Hindlimb muscle (tissue), 1 donor: ENCODE measurements at regions not wholly inside any gene's neighbourhood (a gene's known extent, or its start where the extent isn't known, plus 50 kb on each side); places are given as distances from the start of the nearest gene placed in this dataset.

Experiments used
- DNase-seq: peaks from one replicate; pipeline ENCODE4 v3.0.0-alpha.2; 2013

DNA sequence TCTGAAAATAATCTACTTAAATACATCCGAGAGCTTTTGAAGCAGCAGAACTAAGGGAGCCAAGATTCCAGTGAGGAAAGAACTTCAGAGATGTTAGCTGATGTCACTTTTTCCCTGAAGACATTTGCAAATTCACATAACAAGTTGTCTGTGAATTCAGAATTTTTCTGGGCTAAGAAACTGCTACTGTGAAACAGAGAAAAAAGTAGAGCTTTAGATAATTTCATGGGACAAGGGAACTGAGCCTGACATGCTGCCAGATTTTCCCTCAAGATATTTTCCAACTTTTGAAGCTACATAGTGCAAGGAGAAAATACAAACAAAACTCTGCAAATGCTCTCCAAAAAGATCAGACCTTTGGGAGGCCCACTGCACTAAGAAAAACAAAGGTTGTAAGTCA lies 484.2 kb downstream of the ANKRD7 start:
- DNase-seq: peak; percentile 27

DNA sequence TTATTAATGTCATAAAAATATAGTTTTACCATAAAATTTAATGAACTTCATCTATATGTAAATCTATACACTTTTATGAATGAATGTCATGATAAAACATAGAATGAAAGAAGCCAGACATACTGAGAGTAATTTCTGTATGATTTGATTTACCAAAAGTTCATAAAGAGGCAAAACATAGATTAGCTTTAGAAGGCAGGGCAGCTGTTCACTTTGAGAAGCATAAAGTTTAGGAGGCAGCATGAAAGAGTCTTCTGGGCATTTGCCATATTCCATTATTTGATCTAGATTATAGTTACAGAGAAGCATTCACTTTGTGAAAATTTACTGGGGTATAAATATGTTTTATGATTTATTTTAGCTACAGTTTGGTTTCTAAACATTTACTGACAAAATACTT lies 487.2 kb downstream of the ANKRD7 start:
- DNase-seq: no peak

DNA sequence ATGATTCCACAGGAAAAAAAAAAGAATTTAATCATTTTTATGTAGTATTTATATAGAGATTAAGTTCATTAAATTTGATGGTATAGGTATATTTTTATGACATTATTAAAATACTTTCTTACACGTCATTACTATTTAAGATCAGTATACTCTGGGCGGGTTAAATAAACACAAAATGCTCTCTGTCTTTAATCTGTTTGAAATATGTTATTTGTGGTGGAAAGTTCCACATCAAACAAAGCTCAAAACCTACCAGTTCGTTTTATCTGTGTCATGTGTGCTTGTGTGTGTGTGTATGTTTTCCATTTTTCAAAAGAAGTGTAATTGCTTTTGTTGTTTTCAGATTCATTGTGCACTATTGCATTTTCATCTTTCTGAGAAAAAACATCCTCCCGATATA lies 488.5 kb downstream of the ANKRD7 start:
- DNase-seq: no peak

DNA sequence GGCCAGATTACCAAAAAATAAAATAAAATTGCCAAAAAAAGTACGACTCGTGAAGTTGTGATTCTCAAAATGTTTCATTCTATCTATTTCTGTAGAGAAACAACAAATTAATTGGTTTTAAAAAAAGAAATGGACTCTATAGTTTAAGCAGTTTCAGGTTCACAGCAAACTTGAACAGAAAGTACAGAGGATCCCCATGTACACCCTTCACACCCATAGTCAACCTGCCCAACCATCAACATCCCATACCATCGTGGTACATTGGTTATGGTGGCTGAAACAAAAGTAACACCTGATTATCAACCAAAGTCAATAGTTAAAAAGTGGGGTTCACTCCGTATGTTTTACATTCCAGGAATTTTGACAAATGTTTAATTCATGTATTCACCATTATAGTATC lies 496.1 kb downstream of the ANKRD7 start:
- DNase-seq: no peak

DNA sequence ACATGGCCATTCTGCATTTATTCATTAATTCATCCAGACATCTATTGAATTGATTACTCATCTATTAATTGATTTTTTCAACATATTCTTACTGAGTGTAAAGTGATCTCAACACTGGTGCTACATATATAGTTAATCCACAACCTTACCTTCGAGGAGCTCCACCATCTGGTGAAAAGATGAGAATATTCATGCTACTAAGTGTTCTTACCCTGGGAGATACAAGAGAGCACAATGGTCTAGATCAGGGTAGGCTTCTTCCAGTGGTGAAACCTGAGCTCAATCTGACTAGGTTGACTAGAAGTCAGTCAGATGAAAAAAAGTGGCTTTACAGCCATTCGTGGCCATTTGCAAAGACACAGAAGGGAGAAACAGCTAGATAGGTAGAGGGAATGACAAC lies 507.4 kb downstream of the ANKRD7 start:
- no peak for DNase-seq

DNA sequence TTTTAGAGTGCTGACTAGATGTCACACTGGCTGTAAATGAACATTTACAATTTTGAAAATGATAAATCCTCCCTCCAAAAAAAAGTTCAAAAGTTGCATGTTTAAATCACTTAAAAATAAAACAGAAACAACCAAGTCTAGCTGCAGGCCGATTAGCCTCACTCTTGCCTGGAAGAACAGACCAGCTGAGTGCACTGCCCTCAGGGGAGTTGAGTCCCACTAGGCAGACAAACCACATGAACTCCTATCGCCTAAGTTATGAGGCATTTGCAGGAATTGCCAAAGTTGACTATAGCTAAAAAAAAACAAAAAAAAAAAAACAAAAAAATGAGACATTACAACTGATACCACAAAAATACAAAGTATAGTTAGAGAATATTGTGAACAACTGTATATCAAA lies 510.0 kb downstream of the ANKRD7 start:
- DNase-seq: no peak

DNA sequence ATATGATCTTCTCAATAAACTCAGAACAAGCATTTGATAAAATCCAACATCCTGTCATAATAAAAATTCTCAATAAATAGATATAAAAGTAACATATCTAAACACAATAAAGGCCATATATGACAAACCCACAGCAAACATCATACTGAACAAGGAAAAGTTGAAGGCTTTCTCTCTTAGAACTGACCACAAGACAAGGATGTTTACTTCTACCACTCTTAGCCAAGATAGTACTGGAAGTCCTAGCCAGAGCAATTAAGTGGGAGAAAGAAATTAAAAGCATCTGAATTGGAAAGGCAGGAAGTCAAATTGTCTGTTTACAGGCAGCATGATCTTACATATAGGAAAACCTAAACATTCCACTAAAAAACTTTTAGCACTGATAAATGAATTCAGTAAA lies 510.9 kb downstream of the ANKRD7 start:
- DNase-seq: no peak

DNA sequence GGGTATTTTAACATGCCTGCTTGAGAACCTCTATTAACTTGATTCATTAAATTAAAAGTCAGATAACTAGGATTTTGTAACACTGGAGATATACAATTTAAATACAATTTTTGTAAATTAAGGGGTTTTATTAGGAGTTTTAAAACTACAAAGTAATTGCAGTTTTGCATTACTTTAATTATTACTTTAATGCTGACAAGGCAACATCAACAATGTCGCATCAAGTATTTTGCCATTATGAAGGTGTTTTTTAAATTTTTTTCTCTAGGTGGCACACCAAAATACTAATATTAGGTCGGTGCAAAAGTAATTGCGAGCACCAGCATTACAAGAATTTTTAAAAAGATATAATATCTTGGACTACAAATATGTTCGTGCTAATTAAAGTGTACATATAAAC lies 513.4 kb downstream of the ANKRD7 start:
- no peak for DNase-seq

DNA sequence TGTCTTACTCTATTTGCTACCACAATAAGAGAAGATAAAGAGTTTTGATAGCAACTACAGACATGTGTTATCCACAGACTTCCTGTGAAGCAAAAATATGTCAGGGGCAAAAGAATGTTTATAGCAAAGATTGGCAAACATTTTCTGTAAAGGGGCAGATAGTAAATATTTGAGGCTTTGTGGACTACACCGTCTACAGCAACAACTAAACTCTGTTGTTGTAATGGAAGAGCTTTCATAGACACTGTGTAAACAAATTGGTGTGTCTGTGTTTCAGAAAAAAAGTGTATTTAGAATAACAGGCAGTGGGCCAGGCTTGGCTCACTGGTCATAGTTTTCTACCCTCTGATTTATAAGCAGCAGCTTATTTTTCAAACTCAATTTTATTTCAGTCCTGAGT lies 521.4 kb downstream of the ANKRD7 start:
- no peak for DNase-seq

DNA sequence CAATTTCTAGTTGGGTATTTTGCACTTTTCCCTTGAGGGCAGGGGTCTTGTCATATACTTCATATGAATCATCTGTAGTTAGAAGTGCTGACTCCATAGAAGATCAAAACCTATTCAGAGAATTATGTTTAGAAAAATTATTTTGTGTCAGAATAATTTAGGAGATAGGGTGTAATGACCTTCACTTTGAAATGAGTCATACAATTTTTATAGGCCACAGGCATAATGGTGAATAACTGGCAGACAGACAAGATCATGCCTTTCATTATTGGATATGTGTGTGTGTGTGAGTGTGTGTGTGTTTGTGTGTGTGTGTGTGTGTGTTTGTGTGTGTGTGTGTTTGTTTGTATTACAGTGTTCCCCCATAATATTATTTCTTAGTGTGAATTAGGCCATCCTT lies 523.0 kb downstream of the ANKRD7 start:
- DNase-seq: no peak

DNA sequence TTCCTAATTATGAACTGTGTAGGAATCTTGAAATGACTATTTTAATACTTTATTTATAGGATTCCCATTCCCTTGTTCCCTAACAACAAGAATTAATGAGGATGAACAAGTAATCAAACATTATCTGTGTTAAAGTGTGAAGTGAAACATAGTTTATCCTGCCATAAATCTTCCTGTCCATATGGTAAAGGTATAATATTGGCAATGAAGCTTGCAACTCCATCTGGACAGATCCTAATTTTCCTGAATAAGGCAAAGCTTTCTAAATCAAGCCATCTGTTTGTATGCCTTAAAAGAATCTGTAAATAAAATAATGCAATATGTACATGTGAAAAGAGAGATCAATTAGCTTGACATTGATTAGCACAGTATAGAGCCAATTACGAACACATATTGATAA lies 529.0 kb downstream of the ANKRD7 start:
- DNase-seq: no peak

DNA sequence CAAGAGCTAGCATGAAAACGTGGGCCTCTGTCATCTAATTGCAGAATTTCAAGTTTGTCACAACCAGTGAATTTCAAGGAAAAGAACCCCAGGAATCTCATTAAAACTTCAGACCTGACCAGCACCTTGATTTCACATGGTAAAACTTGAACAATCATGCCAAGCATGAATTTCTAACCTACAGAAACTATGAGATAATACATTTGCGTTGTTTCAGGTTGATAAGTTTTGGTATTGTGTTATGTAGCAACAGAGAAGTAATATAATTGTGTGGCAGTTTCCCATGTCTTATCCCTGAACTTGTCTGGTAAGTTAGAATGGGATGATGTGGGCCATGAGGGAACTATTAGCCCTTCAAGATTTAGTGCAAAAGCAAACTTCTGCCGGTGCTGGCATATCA lies 530.1 kb downstream of the ANKRD7 start:
- no peak for DNase-seq

DNA sequence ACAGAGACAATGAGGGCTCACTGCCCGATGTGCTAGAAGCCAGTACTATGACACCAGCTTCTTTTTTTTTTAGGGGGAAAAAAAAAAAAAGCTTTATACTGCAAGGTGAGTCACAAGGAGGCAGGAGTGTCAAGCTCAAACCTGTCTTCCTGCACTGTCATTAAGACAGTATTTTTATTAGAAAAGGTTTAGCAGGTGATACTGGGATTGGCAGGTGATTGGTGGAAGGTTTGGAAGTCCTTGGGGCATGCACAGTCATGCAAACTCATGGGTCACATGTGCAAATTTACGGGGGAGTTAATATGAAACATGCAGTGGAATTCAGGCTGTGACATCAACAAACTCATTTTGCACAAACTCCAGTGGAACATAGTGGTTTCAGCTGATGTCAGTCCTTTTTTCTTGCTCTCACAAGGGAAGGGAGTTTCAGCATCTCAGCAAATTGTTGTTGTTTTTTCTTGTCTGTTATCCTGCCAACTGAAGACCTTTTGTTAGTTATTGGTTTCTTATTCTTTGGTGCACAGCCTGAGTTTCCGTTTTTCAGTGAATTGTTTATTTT lies 530.6 kb downstream of the ANKRD7 start:
- no peak for DNase-seq

DNA sequence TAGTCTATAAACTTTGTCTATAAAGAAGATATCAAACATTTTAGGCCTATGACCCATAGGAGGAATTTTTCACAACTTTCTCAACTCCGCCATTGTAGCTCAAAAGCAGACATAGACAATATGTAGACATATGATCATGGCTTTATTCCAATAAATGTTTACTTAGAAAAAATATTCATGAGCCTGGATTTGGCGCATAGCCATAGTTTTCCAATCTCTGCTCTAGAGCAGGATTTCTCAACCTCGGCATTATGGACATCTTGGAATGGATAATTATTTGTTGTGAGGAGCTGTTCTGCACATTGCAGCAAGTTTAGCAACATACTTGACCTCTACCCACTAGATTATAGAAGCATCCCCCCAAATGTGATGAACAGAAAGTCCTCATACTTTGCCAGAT lies 532.6 kb downstream of the ANKRD7 start:
- no peak for DNase-seq

DNA sequence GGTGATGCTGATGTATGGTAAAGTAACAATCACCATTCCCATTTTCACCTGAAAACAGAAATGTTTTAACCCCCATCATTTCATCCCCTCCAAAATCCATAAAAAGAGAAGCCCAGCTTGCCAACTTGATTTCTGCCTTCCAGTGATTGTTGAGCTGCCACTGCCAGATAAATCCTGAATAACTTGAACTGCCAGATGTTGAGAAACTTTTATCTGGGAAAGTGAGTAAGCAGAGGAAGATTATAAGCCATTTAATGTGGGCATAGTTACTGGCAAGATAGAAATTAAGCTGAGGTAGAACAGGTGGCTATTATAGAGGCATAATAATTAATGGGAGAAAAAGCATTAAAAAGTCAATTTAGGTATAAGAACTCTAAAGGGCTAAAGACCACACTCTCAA lies 534.1 kb downstream of the ANKRD7 start:
- no peak for DNase-seq

DNA sequence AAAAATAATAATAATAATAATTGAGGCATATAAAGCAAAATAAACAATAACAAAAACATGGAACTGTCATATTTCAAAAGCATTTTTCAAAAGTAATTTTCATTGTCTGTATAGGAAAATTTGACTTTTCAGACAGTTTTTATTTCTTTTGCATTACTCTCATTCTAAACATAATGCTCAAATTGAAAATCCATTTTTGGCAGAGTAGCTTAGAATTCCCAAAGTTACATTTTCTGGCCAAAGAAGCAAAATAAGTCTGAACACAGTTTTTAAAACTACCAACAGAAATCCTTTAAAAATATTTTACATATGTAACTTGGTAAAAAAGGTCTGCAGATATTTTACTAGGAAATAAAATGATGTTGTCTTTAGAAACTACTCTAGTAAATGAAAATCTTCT lies 535.4 kb downstream of the ANKRD7 start:
- DNase-seq: peak; percentile 10

DNA sequence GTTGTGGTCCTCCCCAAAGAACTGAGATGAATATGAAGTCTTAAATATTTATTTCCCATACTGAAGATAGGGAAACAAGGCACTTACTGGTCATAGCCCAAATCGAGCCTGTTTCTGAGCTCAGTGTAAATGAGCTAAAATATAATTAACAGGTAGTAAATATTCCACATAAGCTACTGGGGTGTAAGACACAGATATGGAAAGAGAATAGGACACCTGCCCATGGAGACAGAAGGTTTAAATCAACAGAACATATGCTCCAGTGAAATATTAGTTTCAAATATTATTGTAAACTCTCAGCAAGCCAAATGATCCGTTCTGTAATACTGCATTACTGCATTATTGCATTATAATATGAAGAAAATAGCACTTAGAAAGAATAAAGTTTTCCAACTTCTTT lies 537.9 kb downstream of the ANKRD7 start:
- no peak for DNase-seq

DNA sequence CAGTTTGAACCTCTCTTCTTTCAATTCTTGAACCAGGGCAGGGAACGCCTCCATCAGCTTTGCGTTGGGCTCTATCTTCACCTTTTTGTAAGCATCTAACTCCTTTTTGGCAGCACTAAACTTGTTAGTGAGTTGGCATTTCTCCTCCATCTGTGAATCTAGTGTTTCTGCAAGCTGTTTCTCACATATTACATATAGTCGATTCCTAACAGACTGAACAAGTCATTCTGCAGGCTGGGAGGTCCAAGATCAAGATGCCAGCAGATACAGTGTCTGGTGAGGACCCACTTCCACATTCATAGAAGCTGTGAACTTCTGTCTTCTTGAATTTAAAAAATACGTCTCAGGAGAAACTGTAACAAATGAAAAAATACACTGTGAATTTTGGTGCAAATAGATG lies 539.7 kb downstream of the ANKRD7 start:
- no peak for DNase-seq

DNA sequence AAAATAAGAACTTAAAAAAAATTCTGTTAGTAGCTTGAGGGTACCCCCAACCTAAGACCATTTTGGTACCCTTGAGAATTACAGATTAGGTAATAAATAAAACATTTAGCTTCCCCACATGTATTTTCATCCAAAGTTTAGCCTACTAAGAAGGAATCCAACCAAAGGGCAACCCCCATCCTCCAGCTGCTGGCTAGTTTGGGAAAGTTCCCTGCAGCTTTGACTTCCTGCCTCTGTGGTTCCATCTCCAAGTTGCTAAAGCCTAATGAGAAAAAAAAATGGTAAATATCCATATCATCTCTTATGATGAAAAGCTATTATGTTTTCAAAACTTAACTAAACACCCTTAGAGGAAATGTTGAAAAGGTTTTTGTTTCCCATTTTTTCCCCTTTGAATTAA lies 547.2 kb downstream of the ANKRD7 start:
- DNase-seq: no peak

DNA sequence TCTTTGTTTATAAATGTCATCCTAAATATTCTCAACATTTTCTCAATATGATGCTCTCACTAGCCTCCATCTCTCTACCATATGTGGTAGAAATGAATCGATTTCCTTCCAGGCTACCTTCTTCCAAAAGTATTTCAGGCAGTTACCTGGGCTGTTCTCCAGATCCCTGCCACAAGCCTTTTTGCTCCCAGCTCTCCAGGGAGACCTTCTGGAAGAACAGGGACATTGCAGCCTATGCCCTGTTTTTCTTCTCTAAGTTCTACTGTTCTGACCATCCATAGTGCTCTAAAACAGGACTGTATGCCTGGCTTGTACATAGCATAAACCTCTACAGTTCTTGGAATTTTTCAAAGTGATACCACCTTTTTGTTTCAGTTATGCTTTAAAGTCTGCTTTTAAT lies 552.8 kb downstream of the ANKRD7 start:
- no peak for DNase-seq

DNA sequence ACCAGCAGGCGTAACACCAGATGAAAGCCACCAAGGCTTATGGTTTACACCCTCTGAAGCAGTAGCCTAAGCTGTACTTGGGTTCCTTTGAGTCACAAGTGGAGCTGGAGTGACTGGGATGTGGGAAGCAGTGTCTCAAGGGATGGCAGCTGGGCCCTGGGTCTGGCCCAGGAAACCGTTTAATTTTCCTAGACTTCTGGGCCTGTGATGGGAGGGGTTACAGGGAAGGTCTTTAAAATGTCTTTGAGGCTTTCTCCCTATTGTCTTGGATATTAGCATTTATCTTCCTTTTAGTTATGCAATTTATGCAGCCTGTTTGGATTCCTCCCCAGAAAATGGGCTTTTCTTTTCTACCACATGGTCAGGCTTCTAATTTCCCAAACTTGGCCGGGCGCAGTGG lies 568.2 kb downstream of the ANKRD7 start:
- no peak for DNase-seq

DNA sequence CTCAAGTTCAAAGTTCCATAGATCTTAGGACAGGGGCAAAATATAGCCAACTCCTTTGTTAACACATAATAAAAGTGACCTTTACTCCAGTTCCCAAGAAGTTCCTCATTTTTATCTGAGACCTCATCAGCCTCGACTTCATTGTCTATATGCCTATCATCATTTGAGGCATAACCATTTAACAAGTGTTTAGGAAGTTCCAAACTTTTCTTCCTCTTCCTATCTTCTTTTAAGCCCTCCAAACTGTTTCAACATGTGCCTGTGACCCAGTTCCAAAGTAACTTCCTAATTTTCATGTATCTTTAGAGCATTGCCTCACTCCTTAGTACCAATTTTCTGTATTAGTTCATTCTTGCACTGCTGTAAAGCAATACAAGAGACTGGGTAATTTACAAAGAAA lies 569.1 kb downstream of the ANKRD7 start:
- DNase-seq: no peak

DNA sequence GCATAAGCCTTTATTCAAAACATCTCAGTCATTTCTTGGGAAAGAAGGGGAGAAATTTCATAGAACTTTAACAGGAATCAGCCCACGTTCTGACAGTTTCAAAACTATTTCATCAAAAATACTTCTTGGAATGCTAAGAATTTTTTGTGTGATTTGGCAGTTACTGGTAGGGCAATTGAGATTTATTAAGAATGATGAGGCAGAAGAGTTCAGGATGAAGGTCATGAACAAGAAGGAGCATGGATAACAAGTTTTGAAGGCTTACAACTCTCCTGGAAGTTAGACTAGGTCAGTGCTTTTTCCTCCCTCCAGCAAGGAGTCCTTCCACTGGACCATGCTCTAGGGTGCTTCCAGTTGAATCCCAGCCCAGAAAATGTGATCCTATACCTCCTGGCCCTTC lies 569.9 kb downstream of the ANKRD7 start:
- DNase-seq: no peak

DNA sequence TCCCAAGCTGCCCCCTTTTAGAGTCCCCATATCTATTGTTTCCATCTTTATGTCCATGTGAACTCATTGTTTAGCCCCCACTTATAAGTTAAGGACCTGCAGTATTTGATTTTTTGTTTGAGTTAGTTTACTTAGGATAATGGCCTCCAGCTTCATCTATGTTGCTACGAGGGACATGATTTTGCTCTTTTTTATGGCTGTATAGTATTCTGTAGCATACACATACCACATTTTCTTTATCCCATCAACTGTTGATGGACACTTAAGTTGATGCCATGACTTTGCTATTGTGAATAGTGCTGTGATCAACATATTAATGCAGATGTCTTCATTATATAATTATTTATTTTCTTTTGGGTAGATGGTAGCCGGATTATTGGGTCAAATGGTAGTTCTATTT lies 576.9 kb downstream of the ANKRD7 start:
- DNase-seq: no peak

DNA sequence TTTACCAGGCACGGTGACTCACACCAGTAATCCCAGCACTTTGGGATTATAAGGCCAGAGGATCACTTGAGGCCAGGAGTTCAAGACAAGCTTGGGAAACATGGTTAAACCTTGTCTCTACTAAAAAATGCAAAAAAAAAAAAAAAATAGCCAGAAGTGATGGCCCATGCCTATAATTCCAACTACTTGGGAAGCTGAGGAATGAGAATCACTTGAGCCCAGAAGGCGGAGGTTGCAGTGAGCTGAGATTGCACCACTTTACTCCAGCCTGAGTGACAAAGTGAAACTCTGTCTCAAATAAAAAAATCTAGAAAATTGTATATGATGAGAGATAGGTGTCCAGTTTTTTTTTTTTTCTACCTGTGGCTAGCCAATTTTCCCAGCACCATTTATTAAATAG lies 578.2 kb downstream of the ANKRD7 start:
- no peak for DNase-seq

DNA sequence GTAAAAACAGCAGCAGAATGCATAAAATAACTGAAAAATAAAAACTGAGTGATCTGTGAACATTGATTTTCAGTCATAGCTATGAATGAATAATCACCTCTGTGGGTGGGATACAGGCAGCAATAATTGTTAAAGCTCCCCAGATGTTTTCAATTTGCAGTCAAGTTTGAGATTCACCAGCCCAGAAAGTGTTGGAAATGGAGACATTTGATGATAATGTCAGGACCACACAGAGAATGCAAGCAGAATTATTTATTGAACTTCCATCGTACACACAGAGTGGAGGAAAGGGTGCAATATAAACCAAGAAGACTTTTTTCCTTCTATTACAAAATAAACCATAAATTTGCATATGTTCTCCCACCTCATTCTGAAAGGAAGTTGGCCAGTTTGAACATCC lies 601.7 kb downstream of the ANKRD7 start:
- no peak for DNase-seq
